Panc1 (cell line): ENCODE measurements at regions not wholly inside any gene's neighbourhood (a gene's known extent, or its start where the extent isn't known, plus 50 kb on each side); places are given as distances from the start of the nearest gene placed in this dataset.

Source experiments
- ATAC-seq: fragments of 200-7000 bp; cut with Tn5 transposase; 2 replicates; pipeline ENCODE4 v1.9.1; 2020; ENCODE audit warnings: mild to moderate bottlenecking, moderate library complexity
- BruUV-seq: library from RNA; stranded (reverse); fragments of 400-500 nt; replicated peaks from 2 replicates; lab custom pipeline; 2021; lab: Mats Ljungman, UMichigan
- CTCF ChIA-PET: fragments of 300-600 bp; sonication (Branson Sonifier 250); formaldehyde crosslinking; loops from one replicate; lab custom pipeline; 2022; ENCODE audit warnings: antibody characterized with exemption; lab: Charles Lee
- POLR2A ChIA-PET: fragments of 300-600 bp; sonication (Branson Sonifier 250); formaldehyde crosslinking; loops from one replicate; lab custom pipeline; 2022; ENCODE audit warnings: antibody characterized with exemption; lab: Charles Lee
- DNase-seq: peaks from one replicate; pipeline ENCODE4 v3.0.0-alpha.2; 2010; ENCODE audit warnings: low read depth, low spot score
- H3K27ac ChIP-seq: 2 replicates; pipeline ENCODE4 v1.5.1; 2011; ENCODE audit warnings: mild to moderate bottlenecking, low read length, inconsistent platforms
- H3K27me3 ChIP-seq: fragments of 200-500 bp; sonication (Bioruptor generic); 2 replicates; pipeline ENCODE4 v1.6.0; 2014; ENCODE audit warnings: low read length, inconsistent platforms; ENCODE audit not compliant: control insufficient read depth, insufficient read depth
- H3K36me3 ChIP-seq: fragments of 200-500 bp; sonication (Bioruptor generic); 2 replicates; pipeline ENCODE4 v1.5.1; 2014; ENCODE audit warnings: inconsistent platforms, mild to moderate bottlenecking, low read length, moderate library complexity; ENCODE audit not compliant: control insufficient read depth, insufficient read depth
- H3K4me1 ChIP-seq: 2 replicates; pipeline ENCODE4 v1.5.1; 2011; ENCODE audit warnings: inconsistent platforms, mild to moderate bottlenecking, low read length, moderate library complexity; ENCODE audit not compliant: control insufficient read depth, insufficient read depth
- H3K4me3 ChIP-seq, 2 experiments: 2 replicates each; pipeline ENCODE4 v1.5.1; 2011 to 2012; ENCODE audit warnings: low read depth in 2 of 2, low read length in 2 of 2, mild to moderate bottlenecking in 2 of 2, inconsistent platforms in 1 of 2, moderate library complexity in 1 of 2
- H3K9me3 ChIP-seq: fragments of 200-500 bp; sonication (Bioruptor generic); 2 replicates; pipeline ENCODE4 v1.5.1; 2014; ENCODE audit warnings: low read depth, mild to moderate bottlenecking, inconsistent platforms, low read length, moderate library complexity; ENCODE audit not compliant: control insufficient read depth, insufficient read depth
- CTCF ChIP-seq: fragments of 450-650 bp; IDR thresholded peaks from 2 replicates; pipeline ENCODE4 v1.5.1; 2017; ENCODE audit warnings: mild to moderate bottlenecking
- POLR2AphosphoS5 ChIP-seq: IDR thresholded peaks from 2 replicates; pipeline ENCODE4 v1.6.1; 2012; ENCODE audit warnings: mild to moderate bottlenecking, low read depth, low read length, moderate library complexity
- REST ChIP-seq, 2 experiments: IDR thresholded peaks; 2 replicates each; pipeline ENCODE4 v1.6.1; 2011 to 2012; ENCODE audit warnings: low read depth in 2 of 2, control low read depth in 1 of 2, low read length in 1 of 2, mild to moderate bottlenecking in 1 of 2, moderate library complexity in 1 of 2; ENCODE audit not compliant: insufficient read depth in 1 of 2
- SIN3A ChIP-seq: IDR thresholded peaks from 2 replicates; pipeline ENCODE4 v1.6.1; 2012; ENCODE audit warnings: low read depth, mild to moderate bottlenecking, low read length, moderate library complexity, borderline replicate concordance; ENCODE audit not compliant: insufficient read depth
- TCF7L2 ChIP-seq: IDR thresholded peaks from 2 replicates; pipeline ENCODE4 v1.6.1; 2011; ENCODE audit warnings: mild to moderate bottlenecking, low read depth, low read length, inconsistent platforms
- in situ Hi-C: cut with HindIII; loops from 2 replicates; pipeline ENCODE4 v1.10.0; 2016; ENCODE audit warnings: low sequenced_read_pairs, low pct_unique_long_range_greater_than_20kb
- intact Hi-C: fragments of 100-400 bp; cut with micrococcal nuclease; formaldehyde crosslinking; loops from one replicate; pipeline ENCODE4 v1.10.0; 2022; ENCODE audit not compliant: unreplicated experiment

DNA sequence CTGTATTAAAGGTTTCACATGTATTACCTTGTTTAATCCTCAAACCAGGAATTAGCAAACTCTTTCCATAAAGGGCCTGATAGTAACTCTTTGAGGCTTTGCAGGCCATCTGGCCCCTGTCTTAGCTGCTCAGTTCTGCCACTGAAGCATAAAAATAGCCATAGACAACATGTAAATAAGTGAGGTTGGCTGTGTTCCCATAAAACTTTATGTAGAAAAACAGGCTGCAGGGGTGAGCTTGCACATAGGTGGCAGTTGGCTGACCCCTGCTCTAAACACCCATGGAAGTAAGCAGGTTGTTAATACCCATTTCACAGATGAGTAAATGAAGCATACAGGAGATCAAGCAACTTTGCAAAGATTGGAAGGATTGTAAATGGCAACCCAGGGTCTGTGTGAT is 1279.2 kb upstream of the AUTS2 start:
- no peaks in the 10 kb centered on the region for H3K36me3 ChIP-seq
- H3K4me3 ChIP-seq: no peak overlapping the region
- H3K9me3 ChIP-seq: no peaks in the 10 kb centered on the region
- in situ Hi-C loops (no loop called here), intact Hi-C loops (no loop called here)
- CTCF ChIA-PET: no interaction called here
- no TSS peak for BruUV-seq
- POLR2A ChIA-PET: no interaction called here
- no peak for DNase-seq
- H3K27ac ChIP-seq: no peak overlapping the region
- no peaks in the 10 kb centered on the region for H3K27me3 ChIP-seq
- H3K4me1 ChIP-seq: no peaks in the 10 kb centered on the region
- ATAC-seq: no peak
- TF ChIP-seq REST (IDR thresholded peaks at IDR 0.05; ENCODE audit: insufficient read depth in 1 of 2, low read depth in 2 of 2, low read length in 1 of 2) (no peak), POLR2AphosphoS5 (no peak), TCF7L2 (no peak), SIN3A (no peak), CTCF (no peak)

GRCh38 chr7:68321076-68321639 is 1277.1 kb upstream of the AUTS2 start:
- in situ Hi-C loops: no loop called here
- ATAC-seq: no peak
- intact Hi-C loops: no loop called here
- TF ChIP-seq TCF7L2 (no peak), POLR2AphosphoS5 (no peak), REST (IDR thresholded peaks at IDR 0.05; ENCODE audit: insufficient read depth in 1 of 2, low read depth in 2 of 2, low read length in 1 of 2) (no peak), SIN3A (no peak), CTCF (no peak)
- no peaks in the 10 kb centered on the region for H3K36me3 ChIP-seq
- H3K27me3 ChIP-seq: no peaks in the 10 kb centered on the region
- ChIA-PET CTCF (no interaction called here), POLR2A (no interaction called here)
- H3K4me3 ChIP-seq: no peak overlapping the region
- no peak for DNase-seq
- H3K27ac ChIP-seq: no peak overlapping the region
- no peaks in the 10 kb centered on the region for H3K4me1 ChIP-seq
- BruUV-seq: no TSS peak
- H3K9me3 ChIP-seq: no peaks in the 10 kb centered on the region
